Retina (tissue), 1 donor: ENCODE measurements at regions not wholly inside any gene's neighbourhood (a gene's known extent, or its start where the extent isn't known, plus 50 kb on each side); places are given as distances from the start of the nearest gene placed in this dataset.

Source experiments
- DNase-seq: peaks from one replicate; pipeline ENCODE4 v3.0.0-alpha.2; 2016

GRCh38 chr1:36743286-36744005 lies 260.7 kb upstream of the CSF3R start:
- no peak for DNase-seq

- no peak for DNase-seq
Observed at GRCh38 chr1:36741066-36741465, 258.4 kb upstream of the CSF3R start.

- DNase-seq: no peak
Observed at GRCh38 chr1:36740446-36740845, 257.7 kb upstream of the CSF3R start.

GRCh38 chr1:36739703-36740289 lies 257.1 kb upstream of the CSF3R start:
- DNase-seq: no peak

GRCh38 chr1:36738245-36738644 lies 255.5 kb upstream of the CSF3R start:
- no peak for DNase-seq

- DNase-seq: no peak
Observed at GRCh38 chr1:36737767-36738166, 255.1 kb upstream of the CSF3R start.

GRCh38 chr1:36737038-36737555 lies 254.4 kb upstream of the CSF3R start:
- DNase-seq: no peak

- no peak for DNase-seq
Observed at GRCh38 chr1:36735939-36736730, 253.4 kb upstream of the CSF3R start.

GRCh38 chr1:36735436-36735835 lies 252.7 kb upstream of the CSF3R start:
- DNase-seq: no peak

- DNase-seq: no peak
Observed at GRCh38 chr1:36734356-36734755, 251.6 kb upstream of the CSF3R start.

- no peak for DNase-seq
Observed at GRCh38 chr1:36733748-36734147, 251.0 kb upstream of the CSF3R start.

GRCh38 chr1:36732015-36732356 lies 249.3 kb upstream of the CSF3R start:
- DNase-seq: no peak

- no peak for DNase-seq
Observed at GRCh38 chr1:36731226-36732014, 248.7 kb upstream of the CSF3R start.

- DNase-seq: no peak
Observed at GRCh38 chr1:36730599-36730998, 247.9 kb upstream of the CSF3R start.

- DNase-seq: no peak
Observed at GRCh38 chr1:36729716-36730510, 247.2 kb upstream of the CSF3R start.

GRCh38 chr1:36729289-36729688 lies 246.6 kb upstream of the CSF3R start:
- DNase-seq: no peak

- DNase-seq: no peak
Observed at GRCh38 chr1:36728846-36729245, 246.1 kb upstream of the CSF3R start.

GRCh38 chr1:36728051-36728450 lies 245.3 kb upstream of the CSF3R start:
- no peak for DNase-seq

- DNase-seq: no peak
Observed at GRCh38 chr1:36725151-36725550, 242.4 kb upstream of the CSF3R start.

- DNase-seq: no peak
Observed at GRCh38 chr1:36723813-36724212, 241.1 kb upstream of the CSF3R start.

- no peak for DNase-seq
Observed at GRCh38 chr1:36722871-36723270, 240.2 kb upstream of the CSF3R start.

- no peak for DNase-seq
Observed at GRCh38 chr1:36721261-36721660, 238.5 kb upstream of the CSF3R start.
